ENCODE measurements at regions not wholly inside any gene's neighbourhood (a gene's known extent, or its start where the extent isn't known, plus 50 kb on each side); places are given as distances from the start of the nearest gene placed in this dataset.
A peak's percentile ranks its signal among the peaks of the same experiment; 100 is the strongest.
"Not testable (repeated sequence)": the region's sequence is repeated elsewhere in the genome, so short reads cannot be mapped to it uniquely, and the experiment has no call there.

DNA sequence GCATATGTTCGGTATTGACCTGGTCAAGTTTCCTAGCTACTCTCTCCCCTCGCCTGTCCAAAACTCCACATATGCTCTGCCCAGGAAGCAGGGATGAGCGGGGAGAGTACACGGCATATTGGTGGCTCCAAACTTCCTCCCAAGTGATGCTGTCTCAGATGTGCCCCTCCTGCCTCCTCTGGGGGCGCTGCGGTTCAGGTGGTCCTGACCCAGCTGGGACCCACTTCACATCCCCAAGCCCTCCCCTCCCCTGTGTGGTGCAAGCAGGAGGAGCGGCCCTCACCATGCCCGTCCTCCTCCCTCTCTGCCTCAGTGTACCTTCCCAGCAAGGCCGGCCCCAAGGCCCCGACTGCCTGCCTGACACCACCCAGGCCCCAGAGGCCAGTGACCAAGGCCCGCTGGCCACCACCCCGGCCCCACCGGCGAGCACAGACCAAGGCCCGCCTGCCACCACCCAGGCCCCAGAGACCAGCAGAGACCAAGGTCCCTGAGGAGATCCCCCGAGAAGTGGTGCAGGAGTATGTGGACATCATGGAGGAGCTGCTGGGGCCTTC is 56.5 kb upstream of the ASAH2B start:
- TF ChIP-seq HDAC2 (IDR thresholded peaks at IDR 0.05; ENCODE audit: borderline replicate concordance in 1 of 2, low read depth in 2 of 2, low read length in 2 of 2); POLR2A (IDR thresholded peaks at IDR 0.05; ENCODE audit: control extremely low read depth in 1 of 2, low read depth in 2 of 2, low read length in 2 of 2); EZH2 (IDR thresholded peaks at IDR 0.05; ENCODE audit: low read depth, low read length, severe bottlenecking); BRCA1 (IDR thresholded peaks at IDR 0.05; ENCODE audit: low read depth, low read length); POLR2AphosphoS5 (IDR thresholded peaks at IDR 0.05; ENCODE audit: low read depth, low read length); EP300 (IDR thresholded peaks at IDR 0.05; ENCODE audit: borderline replicate concordance in 1 of 2, low read depth in 2 of 2, low read length in 2 of 2); CHD1 (IDR thresholded peaks at IDR 0.05; ENCODE audit: low read depth, low read length); TCF12 (IDR thresholded peaks at IDR 0.05; ENCODE audit: low read depth, low read length); EGR1 (IDR thresholded peaks at IDR 0.05; ENCODE audit: borderline replicate concordance, low read depth, low read length); NRF1 (IDR thresholded peaks at IDR 0.05; ENCODE audit: low read depth, low read length); CREB1 (IDR thresholded peaks at IDR 0.05): not testable (repeated sequence)
- TF ChIP-seq, protein P1, sequence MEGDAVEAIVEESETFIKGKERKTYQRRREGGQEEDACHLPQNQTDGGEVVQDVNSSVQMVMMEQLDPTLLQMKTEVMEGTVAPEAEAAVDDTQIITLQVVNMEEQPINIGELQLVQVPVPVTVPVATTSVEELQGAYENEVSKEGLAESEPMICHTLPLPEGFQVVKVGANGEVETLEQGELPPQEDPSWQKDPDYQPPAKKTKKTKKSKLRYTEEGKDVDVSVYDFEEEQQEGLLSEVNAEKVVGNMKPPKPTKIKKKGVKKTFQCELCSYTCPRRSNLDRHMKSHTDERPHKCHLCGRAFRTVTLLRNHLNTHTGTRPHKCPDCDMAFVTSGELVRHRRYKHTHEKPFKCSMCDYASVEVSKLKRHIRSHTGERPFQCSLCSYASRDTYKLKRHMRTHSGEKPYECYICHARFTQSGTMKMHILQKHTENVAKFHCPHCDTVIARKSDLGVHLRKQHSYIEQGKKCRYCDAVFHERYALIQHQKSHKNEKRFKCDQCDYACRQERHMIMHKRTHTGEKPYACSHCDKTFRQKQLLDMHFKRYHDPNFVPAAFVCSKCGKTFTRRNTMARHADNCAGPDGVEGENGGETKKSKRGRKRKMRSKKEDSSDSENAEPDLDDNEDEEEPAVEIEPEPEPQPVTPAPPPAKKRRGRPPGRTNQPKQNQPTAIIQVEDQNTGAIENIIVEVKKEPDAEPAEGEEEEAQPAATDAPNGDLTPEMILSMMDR (IDR thresholded peaks at IDR 0.05; ENCODE audit: control extremely low read depth in 1 of 3, insufficient read depth in 1 of 3, low read depth in 1 of 3, low read length in 3 of 3), result peak in 2 of 3 experiments; percentile 5 to 37; a peak in 2 of 4 replicates
- TF ChIP-seq, protein P2, sequence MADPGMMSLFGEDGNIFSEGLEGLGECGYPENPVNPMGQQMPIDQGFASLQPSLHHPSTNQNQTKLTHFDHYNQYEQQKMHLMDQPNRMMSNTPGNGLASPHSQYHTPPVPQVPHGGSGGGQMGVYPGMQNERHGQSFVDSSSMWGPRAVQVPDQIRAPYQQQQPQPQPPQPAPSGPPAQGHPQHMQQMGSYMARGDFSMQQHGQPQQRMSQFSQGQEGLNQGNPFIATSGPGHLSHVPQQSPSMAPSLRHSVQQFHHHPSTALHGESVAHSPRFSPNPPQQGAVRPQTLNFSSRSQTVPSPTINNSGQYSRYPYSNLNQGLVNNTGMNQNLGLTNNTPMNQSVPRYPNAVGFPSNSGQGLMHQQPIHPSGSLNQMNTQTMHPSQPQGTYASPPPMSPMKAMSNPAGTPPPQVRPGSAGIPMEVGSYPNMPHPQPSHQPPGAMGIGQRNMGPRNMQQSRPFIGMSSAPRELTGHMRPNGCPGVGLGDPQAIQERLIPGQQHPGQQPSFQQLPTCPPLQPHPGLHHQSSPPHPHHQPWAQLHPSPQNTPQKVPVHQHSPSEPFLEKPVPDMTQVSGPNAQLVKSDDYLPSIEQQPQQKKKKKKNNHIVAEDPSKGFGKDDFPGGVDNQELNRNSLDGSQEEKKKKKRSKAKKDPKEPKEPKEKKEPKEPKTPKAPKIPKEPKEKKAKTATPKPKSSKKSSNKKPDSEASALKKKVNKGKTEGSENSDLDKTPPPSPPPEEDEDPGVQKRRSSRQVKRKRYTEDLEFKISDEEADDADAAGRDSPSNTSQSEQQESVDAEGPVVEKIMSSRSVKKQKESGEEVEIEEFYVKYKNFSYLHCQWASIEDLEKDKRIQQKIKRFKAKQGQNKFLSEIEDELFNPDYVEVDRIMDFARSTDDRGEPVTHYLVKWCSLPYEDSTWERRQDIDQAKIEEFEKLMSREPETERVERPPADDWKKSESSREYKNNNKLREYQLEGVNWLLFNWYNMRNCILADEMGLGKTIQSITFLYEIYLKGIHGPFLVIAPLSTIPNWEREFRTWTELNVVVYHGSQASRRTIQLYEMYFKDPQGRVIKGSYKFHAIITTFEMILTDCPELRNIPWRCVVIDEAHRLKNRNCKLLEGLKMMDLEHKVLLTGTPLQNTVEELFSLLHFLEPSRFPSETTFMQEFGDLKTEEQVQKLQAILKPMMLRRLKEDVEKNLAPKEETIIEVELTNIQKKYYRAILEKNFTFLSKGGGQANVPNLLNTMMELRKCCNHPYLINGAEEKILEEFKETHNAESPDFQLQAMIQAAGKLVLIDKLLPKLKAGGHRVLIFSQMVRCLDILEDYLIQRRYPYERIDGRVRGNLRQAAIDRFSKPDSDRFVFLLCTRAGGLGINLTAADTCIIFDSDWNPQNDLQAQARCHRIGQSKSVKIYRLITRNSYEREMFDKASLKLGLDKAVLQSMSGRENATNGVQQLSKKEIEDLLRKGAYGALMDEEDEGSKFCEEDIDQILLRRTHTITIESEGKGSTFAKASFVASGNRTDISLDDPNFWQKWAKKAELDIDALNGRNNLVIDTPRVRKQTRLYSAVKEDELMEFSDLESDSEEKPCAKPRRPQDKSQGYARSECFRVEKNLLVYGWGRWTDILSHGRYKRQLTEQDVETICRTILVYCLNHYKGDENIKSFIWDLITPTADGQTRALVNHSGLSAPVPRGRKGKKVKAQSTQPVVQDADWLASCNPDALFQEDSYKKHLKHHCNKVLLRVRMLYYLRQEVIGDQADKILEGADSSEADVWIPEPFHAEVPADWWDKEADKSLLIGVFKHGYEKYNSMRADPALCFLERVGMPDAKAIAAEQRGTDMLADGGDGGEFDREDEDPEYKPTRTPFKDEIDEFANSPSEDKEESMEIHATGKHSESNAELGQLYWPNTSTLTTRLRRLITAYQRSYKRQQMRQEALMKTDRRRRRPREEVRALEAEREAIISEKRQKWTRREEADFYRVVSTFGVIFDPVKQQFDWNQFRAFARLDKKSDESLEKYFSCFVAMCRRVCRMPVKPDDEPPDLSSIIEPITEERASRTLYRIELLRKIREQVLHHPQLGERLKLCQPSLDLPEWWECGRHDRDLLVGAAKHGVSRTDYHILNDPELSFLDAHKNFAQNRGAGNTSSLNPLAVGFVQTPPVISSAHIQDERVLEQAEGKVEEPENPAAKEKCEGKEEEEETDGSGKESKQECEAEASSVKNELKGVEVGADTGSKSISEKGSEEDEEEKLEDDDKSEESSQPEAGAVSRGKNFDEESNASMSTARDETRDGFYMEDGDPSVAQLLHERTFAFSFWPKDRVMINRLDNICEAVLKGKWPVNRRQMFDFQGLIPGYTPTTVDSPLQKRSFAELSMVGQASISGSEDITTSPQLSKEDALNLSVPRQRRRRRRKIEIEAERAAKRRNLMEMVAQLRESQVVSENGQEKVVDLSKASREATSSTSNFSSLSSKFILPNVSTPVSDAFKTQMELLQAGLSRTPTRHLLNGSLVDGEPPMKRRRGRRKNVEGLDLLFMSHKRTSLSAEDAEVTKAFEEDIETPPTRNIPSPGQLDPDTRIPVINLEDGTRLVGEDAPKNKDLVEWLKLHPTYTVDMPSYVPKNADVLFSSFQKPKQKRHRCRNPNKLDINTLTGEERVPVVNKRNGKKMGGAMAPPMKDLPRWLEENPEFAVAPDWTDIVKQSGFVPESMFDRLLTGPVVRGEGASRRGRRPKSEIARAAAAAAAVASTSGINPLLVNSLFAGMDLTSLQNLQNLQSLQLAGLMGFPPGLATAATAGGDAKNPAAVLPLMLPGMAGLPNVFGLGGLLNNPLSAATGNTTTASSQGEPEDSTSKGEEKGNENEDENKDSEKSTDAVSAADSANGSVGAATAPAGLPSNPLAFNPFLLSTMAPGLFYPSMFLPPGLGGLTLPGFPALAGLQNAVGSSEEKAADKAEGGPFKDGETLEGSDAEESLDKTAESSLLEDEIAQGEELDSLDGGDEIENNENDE (IDR thresholded peaks at IDR 0.05; ENCODE audit: insufficient replicate concordance, low read length), result not testable (repeated sequence)
